K562 (cell line): ENCODE measurements at regions not wholly inside any gene's neighbourhood (a gene's known extent, or its start where the extent isn't known, plus 50 kb on each side); places are given as distances from the start of the nearest gene placed in this dataset.

Experiments used
- ATAC-seq: fragments of 200-7000 bp; cut with Tn5 transposase; 3 replicates; pipeline ENCODE4 v1.9.1; 2020; ENCODE audit warnings: moderate library complexity
- BruUV-seq: library from RNA; stranded (reverse); fragments of 400-500 nt; replicated peaks from 2 replicates; lab custom pipeline; 2021; lab: Mats Ljungman, UMichigan
- CTCF ChIA-PET: fragments of 300-600 bp; formaldehyde crosslinking; extraction: SDS; loops from one replicate; lab custom pipeline; 2021; ENCODE audit warnings: low intra/inter-chr PET ratio; lab: Yijun Ruan, JAX
- POLR2A ChIA-PET: fragments of 300-600, 350-650 bp; sonication (Branson Sonifier 250); formaldehyde crosslinking; extraction: SDS; loops from one replicate; lab custom pipeline; 2021; ENCODE audit warnings: antibody characterized with exemption, inconsistent platforms; lab: Yijun Ruan, JAX
- DNase-seq, 4 experiments: peaks; one replicate each; pipeline versions ENCODE4 v3.0.0 to v3.0.0-alpha.2; 2011 to 2018; ENCODE audit warnings: low spot score in 3 of 4, mixed read lengths in 3 of 4; ENCODE audit errors: extremely low read depth in 1 of 4
- FAIRE-seq: peaks from 2 replicates; lab custom pipeline; 2011; peaks lifted over from hg19 to GRCh38; lab: Jason Lieb, UNC
- H2AFZ ChIP-seq: 2 replicates; pipeline ENCODE4 v1.6.0; 2011; ENCODE audit warnings: low read depth, low read length, control low read depth, inconsistent platforms
- H3K27ac ChIP-seq: fragments of 200-600 bp; 3 replicates; pipeline ENCODE4 v1.8.0; 2011; ENCODE audit warnings: low read depth, mild to moderate bottlenecking, control low read depth, inconsistent platforms, low read length, moderate library complexity, mixed read lengths; ENCODE audit errors: extremely low read depth
- H3K27me3 ChIP-seq, 2 experiments: fragments of 300-600 bp in 1 of 2; 2 replicates in 1 of 2; 3 replicates in 1 of 2; pipeline versions ENCODE4 v1.6.0 to v1.8.0; 2011; ENCODE audit warnings: inconsistent platforms in 2 of 2, low read length in 2 of 2, mild to moderate bottlenecking in 1 of 2, mixed read lengths in 1 of 2, moderate library complexity in 1 of 2; ENCODE audit not compliant: control insufficient read depth in 2 of 2, insufficient read depth in 2 of 2
- H3K36me3 ChIP-seq: fragments of 300-600 bp; 3 replicates; pipeline ENCODE4 v1.8.0; 2011; ENCODE audit warnings: mild to moderate bottlenecking, low read length, inconsistent platforms; ENCODE audit not compliant: control insufficient read depth, insufficient read depth
- H3K4me1 ChIP-seq, 2 experiments: fragments of 200-600 bp in 1 of 2; replicated peaks in 1 of 2; 2 replicates in 1 of 2; 3 replicates in 1 of 2; pipeline versions ENCODE4 v1.5.1 to v1.8.0; 2011; ENCODE audit warnings: inconsistent platforms in 2 of 2, low read length in 2 of 2, mild to moderate bottlenecking in 1 of 2, mixed read lengths in 1 of 2, moderate library complexity in 1 of 2; ENCODE audit not compliant: control insufficient read depth in 2 of 2, insufficient read depth in 2 of 2
- H3K4me2 ChIP-seq: 2 replicates; pipeline ENCODE4 v1.6.1; 2011; ENCODE audit warnings: low read length, control low read depth, inconsistent platforms, mixed read lengths; ENCODE audit not compliant: insufficient read depth
- H3K4me3 ChIP-seq: fragments of 200-600 bp; sonication (generic), shearing (Covaris generic); 2 replicates; pipeline ENCODE4 v1.5.1; 2016; ENCODE audit warnings: control low read depth, inconsistent platforms
- H3K79me2 ChIP-seq: fragments of 200-600 bp; 3 replicates; pipeline ENCODE4 v1.8.0; 2011; ENCODE audit warnings: low read length, inconsistent platforms; ENCODE audit not compliant: control insufficient read depth, insufficient read depth
- H3K9ac ChIP-seq, 2 experiments: 2 replicates each; pipeline versions ENCODE4 v1.6.0 to v1.6.1; 2011; ENCODE audit warnings: low read depth in 2 of 2, low read length in 2 of 2, control low read depth in 1 of 2, inconsistent platforms in 1 of 2, mild to moderate bottlenecking in 1 of 2, mixed read lengths in 1 of 2; ENCODE audit not compliant: insufficient read depth in 1 of 2
- H3K9me1 ChIP-seq: one replicate; pipeline ENCODE4 v1.6.0; 2011; ENCODE audit warnings: inconsistent platforms, mild to moderate bottlenecking, low read length, moderate library complexity; ENCODE audit not compliant: control insufficient read depth, insufficient read depth
- H3K9me3 ChIP-seq: replicated peaks from 2 replicates; pipeline ENCODE4 v1.5.1; 2011; ENCODE audit warnings: low read depth, low read length, inconsistent platforms; ENCODE audit not compliant: control insufficient read depth, insufficient read depth
- H4K20me1 ChIP-seq: replicated peaks from 2 replicates; pipeline ENCODE4 v1.6.1; 2011; ENCODE audit warnings: low read length, inconsistent platforms, mixed read lengths; ENCODE audit not compliant: control insufficient read depth, insufficient read depth
- GABPA ChIP-seq: fragments of 200-800 bp; sonication (Bioruptor generic); conservative IDR thresholded peaks from 2 replicates; pipeline ENCODE4 v1.6.1; 2016; ENCODE audit warnings: low read depth, missing genetic modification characterization, missing compliant biosample characterization
- LCOR ChIP-seq: sonication (generic); formaldehyde crosslinking; IDR thresholded peaks from 2 replicates; pipeline ENCODE4 v1.8.0; 2022; ENCODE audit warnings: mild to moderate bottlenecking, missing genetic modification reagents
- NCOA4 ChIP-seq: fragments of 450-650 bp; IDR thresholded peaks from 2 replicates; pipeline ENCODE4 v1.6.1; 2018; ENCODE audit warnings: mild to moderate bottlenecking; ENCODE audit not compliant: partially characterized antibody
- SRF ChIP-seq, 2 experiments: fragments of 250-450, 450-650 bp in 1 of 2; sonication (Bioruptor Pico) in 1 of 2; sonication (generic) in 1 of 2; formaldehyde crosslinking; IDR thresholded peaks; 2 replicates each; pipeline versions ENCODE4 v1.5.0 to v1.5.1; 2020 to 2022; ENCODE audit warnings: mild to moderate bottlenecking in 1 of 2, missing genetic modification reagents in 1 of 2
- ZNF3 ChIP-seq: fragments of 250-450 bp; sonication (Bioruptor Pico); IDR thresholded peaks from 2 replicates; pipeline ENCODE4 v1.5.0; 2021; ENCODE audit warnings: mild to moderate bottlenecking, moderate library complexity
- WGBS: fragments of 100-300 bp; shearing (Covaris generic); methylation state at CpG from one replicate; pipeline ENCODE4 v1.1.6; 2016; ENCODE audit warnings: low coverage, mixed read lengths; ENCODE audit not compliant: insufficient coverage; ENCODE audit errors: missing lambda C conversion rate; 5-methylcytosine and 5-hydroxymethylcytosine counted together
- in situ Hi-C: fragments of 300-500 bp; cut with MboI; formaldehyde crosslinking; loops from 4 replicates; pipeline ENCODE4 v1.15.0; 2018; ENCODE audit warnings: inconsistent platforms, mixed read lengths
- intact Hi-C: fragments of 100-400 bp; cut with micrococcal nuclease; formaldehyde crosslinking; loops from 2 replicates; pipeline ENCODE4 v1.14.2; 2022
- TF ChIP-seq, protein P1 (sequence below): fragments of 250-450 bp; sonication (Bioruptor Pico); IDR thresholded peaks from 2 replicates; pipeline ENCODE4 v1.9.0; 2021; ENCODE audit warnings: mild to moderate bottlenecking, inconsistent platforms

DNA sequence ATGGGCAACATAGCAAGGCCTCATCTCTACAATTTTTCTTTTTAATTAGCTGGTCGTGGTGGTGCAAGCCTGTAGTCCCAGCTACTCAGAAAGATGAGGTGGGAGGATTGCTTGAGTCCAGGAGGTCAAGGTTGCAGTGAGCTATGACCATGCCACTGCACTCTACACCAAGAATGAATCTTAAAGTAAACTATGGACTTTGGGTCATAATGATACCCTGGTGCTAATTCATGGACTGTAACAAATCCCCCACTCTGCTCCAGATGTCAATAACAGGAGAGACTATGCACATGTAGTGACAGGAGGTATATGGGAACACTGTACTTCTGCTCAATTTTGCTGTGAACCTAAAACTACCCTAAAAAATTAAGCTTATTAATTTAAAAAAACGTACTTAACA, 155.4 kb downstream of the CEMIP2 start:
- Histone ChIP-seq H3K9me3 (no peaks in the 10 kb centered on the region), H3K27ac (no peak overlapping the region), H3K4me2 (no peak overlapping the region), H3K36me3 (no peaks in the 10 kb centered on the region), H3K4me1 (no peaks in the 10 kb centered on the region), H3K9ac (no peak overlapping the region), H3K4me3 (no peak overlapping the region), H4K20me1 (no peaks in the 10 kb centered on the region), H3K27me3 (no peaks in the 10 kb centered on the region), H3K79me2 (no peaks in the 10 kb centered on the region), H3K9me1 (no peaks in the 10 kb centered on the region), H2AFZ (no peak overlapping the region)
- intact Hi-C loops (no loop called here), in situ Hi-C loops (loop anchor here (5.0 kb wide), 1 partner anchor 159 kb away; no protein-coding TSS in a partner anchor)
- ATAC-seq (no peak), FAIRE-seq (no peak), DNase-seq (no peak)
- ChIA-PET CTCF (no interaction called here), POLR2A (no interaction called here)
- 4% methylated on average over 2 of the region's 2 CpGs for WGBS
- no TSS peak for BruUV-seq
- TF ChIP-seq NCOA4 (no peak), SRF (CRISPR knock-in tag; IDR thresholded peaks at IDR 0.05) (no peak), LCOR (CRISPR knock-in tag) (no peak), ZNF3 (CRISPR knock-in tag) (no peak), GABPA (tag) (no peak)
- TF ChIP-seq, protein P1, sequence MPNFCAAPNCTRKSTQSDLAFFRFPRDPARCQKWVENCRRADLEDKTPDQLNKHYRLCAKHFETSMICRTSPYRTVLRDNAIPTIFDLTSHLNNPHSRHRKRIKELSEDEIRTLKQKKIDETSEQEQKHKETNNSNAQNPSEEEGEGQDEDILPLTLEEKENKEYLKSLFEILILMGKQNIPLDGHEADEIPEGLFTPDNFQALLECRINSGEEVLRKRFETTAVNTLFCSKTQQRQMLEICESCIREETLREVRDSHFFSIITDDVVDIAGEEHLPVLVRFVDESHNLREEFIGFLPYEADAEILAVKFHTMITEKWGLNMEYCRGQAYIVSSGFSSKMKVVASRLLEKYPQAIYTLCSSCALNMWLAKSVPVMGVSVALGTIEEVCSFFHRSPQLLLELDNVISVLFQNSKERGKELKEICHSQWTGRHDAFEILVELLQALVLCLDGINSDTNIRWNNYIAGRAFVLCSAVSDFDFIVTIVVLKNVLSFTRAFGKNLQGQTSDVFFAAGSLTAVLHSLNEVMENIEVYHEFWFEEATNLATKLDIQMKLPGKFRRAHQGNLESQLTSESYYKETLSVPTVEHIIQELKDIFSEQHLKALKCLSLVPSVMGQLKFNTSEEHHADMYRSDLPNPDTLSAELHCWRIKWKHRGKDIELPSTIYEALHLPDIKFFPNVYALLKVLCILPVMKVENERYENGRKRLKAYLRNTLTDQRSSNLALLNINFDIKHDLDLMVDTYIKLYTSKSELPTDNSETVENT = no peak
